AG09309 (cell line): ENCODE measurements at regions not wholly inside any gene's neighbourhood (a gene's known extent, or its start where the extent isn't known, plus 50 kb on each side); places are given as distances from the start of the nearest gene placed in this dataset.
"Not testable (repeated sequence)": the region's sequence is repeated elsewhere in the genome, so short reads cannot be mapped to it uniquely, and the experiment has no call there.

Experiments used
- DNase-seq: peaks from one replicate; pipeline ENCODE4 v3.0.0-alpha.2; 2010; ENCODE audit warnings: low read depth
- H3K4me3 ChIP-seq: 2 replicates; pipeline ENCODE4 v1.5.1; 2011; ENCODE audit warnings: mild to moderate bottlenecking, low read depth, low read length, moderate library complexity; ENCODE audit not compliant: control insufficient read depth
- CTCF ChIP-seq: IDR thresholded peaks from 2 replicates; pipeline ENCODE4 v1.5.1; 2011; ENCODE audit warnings: mild to moderate bottlenecking, low read depth, low read length, inconsistent platforms; ENCODE audit not compliant: insufficient read depth, control insufficient read depth; ENCODE audit errors: missing control alignments

GRCh38 chr1:176396604-176397395 is 66.2 kb upstream of the PAPPA2 start:
- not testable (repeated sequence) for DNase-seq, H3K4me3 ChIP-seq

- H3K4me3 ChIP-seq: no peak overlapping the region
- TF ChIP-seq CTCF: no peak
- DNase-seq: no peak
Observed at GRCh38 chr1:176391621-176392020, 71.4 kb upstream of the PAPPA2 start.

- no peak for TF ChIP-seq CTCF
- H3K4me3 ChIP-seq: no peak overlapping the region
- DNase-seq: no peak
Observed at GRCh38 chr1:176384841-176385240, 78.1 kb upstream of the PAPPA2 start.

DNA sequence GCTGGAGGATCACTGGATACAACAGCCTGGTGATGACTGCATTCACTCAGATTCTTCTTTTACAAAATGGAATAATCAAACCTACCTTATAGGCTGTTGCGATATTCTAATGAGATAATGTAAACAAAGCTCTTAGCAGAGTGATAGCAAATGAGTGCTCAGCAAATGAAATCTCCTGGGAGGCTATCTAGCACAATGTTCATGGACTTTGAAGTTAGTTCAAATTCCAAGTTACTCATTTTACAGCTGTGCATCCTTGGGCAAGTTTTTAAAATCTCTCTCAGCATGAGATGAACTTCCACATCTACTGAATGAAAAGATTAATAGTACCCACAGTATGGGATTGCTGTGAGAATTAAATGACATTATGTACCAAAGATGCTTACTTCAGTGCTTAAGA is 80.8 kb upstream of the PAPPA2 start:
- no peak overlapping the region for H3K4me3 ChIP-seq
- no peak for TF ChIP-seq CTCF
- no peak for DNase-seq

- DNase-seq: no peak
- no peak overlapping the region for H3K4me3 ChIP-seq
- no peak for TF ChIP-seq CTCF
Observed at GRCh38 chr1:176379626-176380339, 83.2 kb upstream of the PAPPA2 start.

DNA sequence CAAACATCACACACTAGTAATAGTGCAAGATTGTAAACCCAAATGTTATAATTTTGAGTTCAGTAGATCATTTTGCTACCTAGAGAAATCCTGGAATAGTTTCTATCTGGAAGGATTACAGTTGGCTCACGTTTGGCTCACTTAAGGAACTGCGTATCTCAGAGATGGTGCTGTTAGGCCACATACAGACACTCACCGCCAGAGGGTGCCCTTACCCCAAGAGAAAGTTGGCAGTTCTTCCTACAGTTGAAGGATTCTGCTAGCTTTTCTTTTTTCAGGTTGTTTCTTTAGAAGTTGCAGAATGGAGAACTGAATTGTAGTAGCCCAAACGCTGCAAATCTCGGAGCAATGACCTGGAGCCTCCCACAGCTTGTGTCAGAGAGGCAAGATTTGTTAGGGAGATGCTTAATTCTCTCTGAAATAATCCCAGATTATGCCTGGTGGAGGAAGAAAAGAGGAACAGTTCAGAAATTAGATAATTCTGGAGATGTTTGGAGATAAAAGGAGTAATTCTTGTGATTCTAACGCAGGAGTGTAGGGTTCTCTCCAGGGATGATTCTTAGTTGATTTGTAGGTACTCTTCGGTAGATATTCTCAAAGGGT is 87.9 kb upstream of the PAPPA2 start:
- peak; percentile 91 for TF ChIP-seq CTCF
- no peak overlapping the region for H3K4me3 ChIP-seq
- peak; percentile 31 for DNase-seq

- no peak for DNase-seq
- no peak overlapping the region for H3K4me3 ChIP-seq
- TF ChIP-seq CTCF: no peak
Observed at GRCh38 chr1:176364236-176364905, 98.6 kb upstream of the PAPPA2 start.

- not testable (repeated sequence) for DNase-seq, H3K4me3 ChIP-seq
Observed at GRCh38 chr1:176349135-176349715, 113.8 kb upstream of the PAPPA2 start.
